Kidney (tissue), 13 donors: ENCODE measurements at regions not wholly inside any gene's neighbourhood (a gene's known extent, or its start where the extent isn't known, plus 50 kb on each side); places are given as distances from the start of the nearest gene placed in this dataset.

Source experiments
- DNase-seq, 5 donors: peaks; one replicate each; pipeline ENCODE4 v3.0.0-alpha.2; 2013 to 2020
- FAIRE-seq: peaks from 2 replicates; lab custom pipeline; 2012; peaks lifted over from hg19 to GRCh38; lab: Jason Lieb, UNC
- H3K27ac ChIP-seq, 2 donors: one replicate each; pipeline ENCODE4 v1.7.0; 2013; ENCODE audit warnings: low read depth in 2 of 2, low read length in 2 of 2, inconsistent platforms in 1 of 2
- H3K27me3 ChIP-seq: one replicate; pipeline ENCODE4 v1.7.1; 2013; ENCODE audit warnings: low read length, inconsistent platforms; ENCODE audit not compliant: control insufficient read depth, insufficient read depth
- H3K36me3 ChIP-seq, 3 donors: one replicate each; pipeline versions ENCODE4 v1.7.0 to v1.7.1; 2013; ENCODE audit warnings: low read length in 3 of 3, control low read depth in 1 of 3, inconsistent platforms in 1 of 3; ENCODE audit not compliant: insufficient read depth in 3 of 3, control insufficient read depth in 2 of 3
- H3K4me1 ChIP-seq, 3 donors: one replicate each; pipeline versions ENCODE4 v1.7.0 to v1.7.1; 2013; ENCODE audit warnings: low read length in 3 of 3, inconsistent platforms in 1 of 3, low read depth in 1 of 3; ENCODE audit not compliant: control insufficient read depth in 2 of 3, insufficient read depth in 2 of 3
- H3K4me3 ChIP-seq, 3 donors: one replicate each; pipeline versions ENCODE4 v1.7.0 to v1.8.1; 2013; ENCODE audit warnings: low read length in 3 of 3, control low read depth in 1 of 3, inconsistent platforms in 1 of 3
- H3K9ac ChIP-seq, 3 donors: one replicate each; pipeline versions ENCODE4 v1.7.0 to v1.7.1; 2013; ENCODE audit warnings: low read length in 3 of 3, control low read depth in 1 of 3, inconsistent platforms in 1 of 3
- H3K9me3 ChIP-seq, 3 donors: one replicate each; pipeline versions ENCODE4 v1.7.0 to v1.7.1; 2013; ENCODE audit warnings: low read length in 3 of 3, control low read depth in 1 of 3, inconsistent platforms in 1 of 3; ENCODE audit not compliant: control insufficient read depth in 2 of 3, insufficient read depth in 1 of 3
- intact Hi-C: fragments of 100-400 bp; cut with DNase I; formaldehyde crosslinking; loops from one replicate; pipeline ENCODE4 v1.11.1; 2022
- TF ChIP-seq, protein P1 (sequence below): IDR thresholded peaks from 3 replicates; pipeline ENCODE4 v1.5.1; 2012; ENCODE audit warnings: mild to moderate bottlenecking, moderate library complexity, borderline replicate concordance; ENCODE audit not compliant: insufficient read depth; ENCODE audit errors: extremely low read depth
- donor health status: control.
- donor health status: control.
- donor health status: control.
- donor health status: control.
- donor health status: control.
- donor health status: DM: yes; HTN: yes; CAD: no.
- donor health status: Normal renal cell carcinoma (clear cell type).

- intact Hi-C loops = no loop called here
- Histone ChIP-seq H3K4me1 (peaks cover 0 to 5% (median 3%) of the 10 kb centered on the region in 3 donors), H3K27ac (no peak overlapping the region), H3K9ac (no peak overlapping the region), H3K9me3 (no peaks in the 10 kb centered on the region), H3K4me3 (no peak overlapping the region), H3K27me3 (no peaks in the 10 kb centered on the region), H3K36me3 (no peaks in the 10 kb centered on the region)
- FAIRE-seq = no peak
- DNase-seq = peak in 1 of 5 donors; percentile 20
- TF ChIP-seq, protein P1, sequence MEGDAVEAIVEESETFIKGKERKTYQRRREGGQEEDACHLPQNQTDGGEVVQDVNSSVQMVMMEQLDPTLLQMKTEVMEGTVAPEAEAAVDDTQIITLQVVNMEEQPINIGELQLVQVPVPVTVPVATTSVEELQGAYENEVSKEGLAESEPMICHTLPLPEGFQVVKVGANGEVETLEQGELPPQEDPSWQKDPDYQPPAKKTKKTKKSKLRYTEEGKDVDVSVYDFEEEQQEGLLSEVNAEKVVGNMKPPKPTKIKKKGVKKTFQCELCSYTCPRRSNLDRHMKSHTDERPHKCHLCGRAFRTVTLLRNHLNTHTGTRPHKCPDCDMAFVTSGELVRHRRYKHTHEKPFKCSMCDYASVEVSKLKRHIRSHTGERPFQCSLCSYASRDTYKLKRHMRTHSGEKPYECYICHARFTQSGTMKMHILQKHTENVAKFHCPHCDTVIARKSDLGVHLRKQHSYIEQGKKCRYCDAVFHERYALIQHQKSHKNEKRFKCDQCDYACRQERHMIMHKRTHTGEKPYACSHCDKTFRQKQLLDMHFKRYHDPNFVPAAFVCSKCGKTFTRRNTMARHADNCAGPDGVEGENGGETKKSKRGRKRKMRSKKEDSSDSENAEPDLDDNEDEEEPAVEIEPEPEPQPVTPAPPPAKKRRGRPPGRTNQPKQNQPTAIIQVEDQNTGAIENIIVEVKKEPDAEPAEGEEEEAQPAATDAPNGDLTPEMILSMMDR = no peak
Measured at GRCh38 chr1:24236789-24237371, 49.8 kb upstream of the IFNLR1 start.
